ENCODE measurements at regions not wholly inside any gene's neighbourhood (a gene's known extent, or its start where the extent isn't known, plus 50 kb on each side); places are given as distances from the start of the nearest gene placed in this dataset.

DNA sequence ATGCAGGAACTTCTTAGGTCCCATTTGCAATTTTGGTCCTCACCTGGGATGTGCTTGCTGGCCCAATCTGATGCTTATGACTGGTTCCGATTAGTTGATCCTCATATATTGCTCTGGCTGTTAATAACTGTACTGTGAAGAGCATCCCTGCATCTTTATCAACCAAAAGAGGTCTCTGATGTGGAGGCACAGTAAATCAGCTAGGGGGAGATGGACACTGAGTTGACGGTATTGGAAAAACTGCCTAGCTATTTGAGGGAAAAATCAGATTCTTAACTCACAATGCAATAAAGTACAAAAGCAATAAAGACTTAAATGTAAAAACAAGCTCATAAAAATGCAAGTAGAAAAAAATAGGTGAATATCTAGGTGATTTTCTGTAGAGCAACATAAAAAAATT lies 188.0 kb upstream of the TCF4 start:
- TF ChIP-seq RAD21 (IDR thresholded peaks at IDR 0.05; ENCODE audit: low read length) = no peak
- TF ChIP-seq, protein P1, sequence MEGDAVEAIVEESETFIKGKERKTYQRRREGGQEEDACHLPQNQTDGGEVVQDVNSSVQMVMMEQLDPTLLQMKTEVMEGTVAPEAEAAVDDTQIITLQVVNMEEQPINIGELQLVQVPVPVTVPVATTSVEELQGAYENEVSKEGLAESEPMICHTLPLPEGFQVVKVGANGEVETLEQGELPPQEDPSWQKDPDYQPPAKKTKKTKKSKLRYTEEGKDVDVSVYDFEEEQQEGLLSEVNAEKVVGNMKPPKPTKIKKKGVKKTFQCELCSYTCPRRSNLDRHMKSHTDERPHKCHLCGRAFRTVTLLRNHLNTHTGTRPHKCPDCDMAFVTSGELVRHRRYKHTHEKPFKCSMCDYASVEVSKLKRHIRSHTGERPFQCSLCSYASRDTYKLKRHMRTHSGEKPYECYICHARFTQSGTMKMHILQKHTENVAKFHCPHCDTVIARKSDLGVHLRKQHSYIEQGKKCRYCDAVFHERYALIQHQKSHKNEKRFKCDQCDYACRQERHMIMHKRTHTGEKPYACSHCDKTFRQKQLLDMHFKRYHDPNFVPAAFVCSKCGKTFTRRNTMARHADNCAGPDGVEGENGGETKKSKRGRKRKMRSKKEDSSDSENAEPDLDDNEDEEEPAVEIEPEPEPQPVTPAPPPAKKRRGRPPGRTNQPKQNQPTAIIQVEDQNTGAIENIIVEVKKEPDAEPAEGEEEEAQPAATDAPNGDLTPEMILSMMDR (conservative IDR thresholded peaks at IDR 0.05; ENCODE audit: low read depth, low read length) = no peak
- TF ChIP-seq SMC3 (IDR thresholded peaks at IDR 0.05; ENCODE audit: low read depth, low read length) = no peak
- no peak for TF ChIP-seq RFX5 (IDR thresholded peaks at IDR 0.05; ENCODE audit: low read depth, low read length)
- no peak for TF ChIP-seq CEBPB (IDR thresholded peaks at IDR 0.05; ENCODE audit: low read depth, low read length)
- TF ChIP-seq POLR2A (IDR thresholded peaks at IDR 0.05; ENCODE audit: low read depth, low read length) = no peak
- no peak for TF ChIP-seq FOS (IDR thresholded peaks at IDR 0.05; ENCODE audit: low read depth, low read length)
- TF ChIP-seq RCOR1 (IDR thresholded peaks at IDR 0.05; ENCODE audit: insufficient replicate concordance, low read length) = no peak
- no peak for TF ChIP-seq MAFK (IDR thresholded peaks at IDR 0.05; ENCODE audit: low read depth, low read length)
- no peak for TF ChIP-seq MAZ (IDR thresholded peaks at IDR 0.05; ENCODE audit: borderline replicate concordance, low read depth, low read length)
- TF ChIP-seq, protein P2, sequence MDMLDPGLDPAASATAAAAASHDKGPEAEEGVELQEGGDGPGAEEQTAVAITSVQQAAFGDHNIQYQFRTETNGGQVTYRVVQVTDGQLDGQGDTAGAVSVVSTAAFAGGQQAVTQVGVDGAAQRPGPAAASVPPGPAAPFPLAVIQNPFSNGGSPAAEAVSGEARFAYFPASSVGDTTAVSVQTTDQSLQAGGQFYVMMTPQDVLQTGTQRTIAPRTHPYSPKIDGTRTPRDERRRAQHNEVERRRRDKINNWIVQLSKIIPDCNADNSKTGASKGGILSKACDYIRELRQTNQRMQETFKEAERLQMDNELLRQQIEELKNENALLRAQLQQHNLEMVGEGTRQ (IDR thresholded peaks at IDR 0.05; ENCODE audit: low read depth, low read length) = no peak
- no peak for TF ChIP-seq BHLHE40 (IDR thresholded peaks at IDR 0.05; ENCODE audit: low read depth, low read length)
- TF ChIP-seq NFE2L2 (IDR thresholded peaks at IDR 0.05; ENCODE audit: low read depth, low read length) = no peak
- no peak for TF ChIP-seq MXI1 (IDR thresholded peaks at IDR 0.05; ENCODE audit: borderline replicate concordance, low read depth, low read length)

All from IMR-90 (cell line).